Activated naive CD8-positive, alpha-beta T cell (primary cell): ENCODE measurements at regions not wholly inside any gene's neighbourhood (a gene's known extent, or its start where the extent isn't known, plus 50 kb on each side); places are given as distances from the start of the nearest gene placed in this dataset.

Source experiments
- H3K27ac Mint-ChIP-seq: one replicate; pipeline ENCODE4 v1.8.0; 2021; ENCODE audit warnings: mixed read lengths
- H3K27me3 Mint-ChIP-seq: one replicate; pipeline ENCODE4 v1.8.0; 2021; ENCODE audit warnings: mixed read lengths
- H3K36me3 Mint-ChIP-seq: one replicate; pipeline ENCODE4 v1.8.0; 2021; ENCODE audit warnings: mixed read lengths
- H3K4me1 Mint-ChIP-seq: one replicate; pipeline ENCODE4 v1.8.0; 2021; ENCODE audit warnings: low read depth, mixed read lengths
- H3K4me3 Mint-ChIP-seq: one replicate; pipeline ENCODE4 v1.8.0; 2021; ENCODE audit warnings: mild to moderate bottlenecking, mixed read lengths
- H3K9me3 Mint-ChIP-seq: one replicate; pipeline ENCODE4 v1.8.0; 2021; ENCODE audit warnings: low read depth, mixed read lengths

GRCh38 chr22:48548391-48548790 is 1279.3 kb downstream of the BRD1 start:
- H3K4me1 Mint-ChIP-seq = no peaks in the 10 kb centered on the region
- H3K36me3 Mint-ChIP-seq = no peaks in the 10 kb centered on the region

GRCh38 chr22:48547971-48548370 is 1279.7 kb downstream of the BRD1 start:
- Mint-ChIP-seq H3K27me3 (no peaks in the 10 kb centered on the region), H3K27ac (no peak overlapping the region), H3K4me3 (no peak overlapping the region), H3K4me1 (no peaks in the 10 kb centered on the region), H3K9me3 (no peaks in the 10 kb centered on the region), H3K36me3 (no peaks in the 10 kb centered on the region)

More at GRCh38 chr22:48548391-48548790, 1279.3 kb downstream of the BRD1 start:
- H3K27me3 Mint-ChIP-seq = no peaks in the 10 kb centered on the region
- H3K4me3 Mint-ChIP-seq = no peak overlapping the region
- no peak overlapping the region for H3K27ac Mint-ChIP-seq
- H3K9me3 Mint-ChIP-seq = no peaks in the 10 kb centered on the region

- Mint-ChIP-seq H3K27me3 (no peaks in the 10 kb centered on the region), H3K9me3 (no peaks in the 10 kb centered on the region), H3K4me3 (no peak overlapping the region), H3K27ac (no peak overlapping the region), H3K36me3 (no peaks in the 10 kb centered on the region), H3K4me1 (no peaks in the 10 kb centered on the region)
Measured at GRCh38 chr22:48546653-48547424, 1280.8 kb downstream of the BRD1 start.

- Mint-ChIP-seq H3K36me3 (no peaks in the 10 kb centered on the region), H3K4me3 (no peak overlapping the region), H3K4me1 (no peaks in the 10 kb centered on the region), H3K27me3 (no peaks in the 10 kb centered on the region), H3K9me3 (no peaks in the 10 kb centered on the region), H3K27ac (no peak overlapping the region)
Measured at GRCh38 chr22:48545987-48546386, 1281.7 kb downstream of the BRD1 start.

GRCh38 chr22:48541401-48542098 is 1286.1 kb downstream of the BRD1 start:
- H3K27me3 Mint-ChIP-seq = no peaks in the 10 kb centered on the region
- no peaks in the 10 kb centered on the region for H3K36me3 Mint-ChIP-seq
- no peaks in the 10 kb centered on the region for H3K4me1 Mint-ChIP-seq
- no peak overlapping the region for H3K4me3 Mint-ChIP-seq
- H3K27ac Mint-ChIP-seq = no peak overlapping the region
- no peaks in the 10 kb centered on the region for H3K9me3 Mint-ChIP-seq

GRCh38 chr22:48539261-48539660 is 1288.4 kb downstream of the BRD1 start:
- Mint-ChIP-seq H3K27me3 (no peaks in the 10 kb centered on the region), H3K9me3 (no peaks in the 10 kb centered on the region), H3K4me3 (no peak overlapping the region), H3K4me1 (no peaks in the 10 kb centered on the region), H3K36me3 (no peaks in the 10 kb centered on the region), H3K27ac (no peak overlapping the region)

GRCh38 chr22:48538291-48538820 is 1289.3 kb downstream of the BRD1 start:
- no peak overlapping the region for H3K27ac Mint-ChIP-seq
- H3K36me3 Mint-ChIP-seq = no peaks in the 10 kb centered on the region
- H3K9me3 Mint-ChIP-seq = no peaks in the 10 kb centered on the region
- no peaks in the 10 kb centered on the region for H3K4me1 Mint-ChIP-seq
- no peak overlapping the region for H3K4me3 Mint-ChIP-seq
- no peaks in the 10 kb centered on the region for H3K27me3 Mint-ChIP-seq

GRCh38 chr22:48537343-48537680 is 1290.4 kb downstream of the BRD1 start:
- H3K4me3 Mint-ChIP-seq = no peak overlapping the region
- H3K9me3 Mint-ChIP-seq = no peaks in the 10 kb centered on the region
- no peaks in the 10 kb centered on the region for H3K36me3 Mint-ChIP-seq
- H3K4me1 Mint-ChIP-seq = no peaks in the 10 kb centered on the region
- H3K27me3 Mint-ChIP-seq = no peaks in the 10 kb centered on the region
- no peak overlapping the region for H3K27ac Mint-ChIP-seq

GRCh38 chr22:48536541-48537342 is 1290.9 kb downstream of the BRD1 start:
- H3K9me3 Mint-ChIP-seq = no peaks in the 10 kb centered on the region
- no peaks in the 10 kb centered on the region for H3K4me1 Mint-ChIP-seq
- H3K4me3 Mint-ChIP-seq = no peak overlapping the region
- H3K36me3 Mint-ChIP-seq = no peaks in the 10 kb centered on the region
- no peaks in the 10 kb centered on the region for H3K27me3 Mint-ChIP-seq
- no peak overlapping the region for H3K27ac Mint-ChIP-seq

GRCh38 chr22:48535868-48536540 is 1291.7 kb downstream of the BRD1 start:
- no peaks in the 10 kb centered on the region for H3K27me3 Mint-ChIP-seq
- no peaks in the 10 kb centered on the region for H3K9me3 Mint-ChIP-seq
- H3K4me1 Mint-ChIP-seq = no peaks in the 10 kb centered on the region
- no peak overlapping the region for H3K27ac Mint-ChIP-seq
- H3K36me3 Mint-ChIP-seq = no peaks in the 10 kb centered on the region
- H3K4me3 Mint-ChIP-seq = no peak overlapping the region

- no peaks in the 10 kb centered on the region for H3K36me3 Mint-ChIP-seq
- H3K27me3 Mint-ChIP-seq = no peaks in the 10 kb centered on the region
- no peak overlapping the region for H3K27ac Mint-ChIP-seq
- no peaks in the 10 kb centered on the region for H3K9me3 Mint-ChIP-seq
- no peak overlapping the region for H3K4me3 Mint-ChIP-seq
- no peaks in the 10 kb centered on the region for H3K4me1 Mint-ChIP-seq
Measured at GRCh38 chr22:48534395-48534958, 1293.2 kb downstream of the BRD1 start.

GRCh38 chr22:48532986-48533385 is 1294.7 kb downstream of the BRD1 start:
- no peak overlapping the region for H3K4me3 Mint-ChIP-seq
- H3K27me3 Mint-ChIP-seq = no peaks in the 10 kb centered on the region
- H3K4me1 Mint-ChIP-seq = no peaks in the 10 kb centered on the region
- no peaks in the 10 kb centered on the region for H3K9me3 Mint-ChIP-seq
- H3K27ac Mint-ChIP-seq = no peak overlapping the region
- H3K36me3 Mint-ChIP-seq = no peaks in the 10 kb centered on the region

GRCh38 chr22:48531761-48532435 is 1295.8 kb downstream of the BRD1 start:
- no peaks in the 10 kb centered on the region for H3K36me3 Mint-ChIP-seq
- no peak overlapping the region for H3K4me3 Mint-ChIP-seq
- H3K27ac Mint-ChIP-seq = no peak overlapping the region
- H3K9me3 Mint-ChIP-seq = no peaks in the 10 kb centered on the region
- H3K4me1 Mint-ChIP-seq = no peaks in the 10 kb centered on the region
- no peaks in the 10 kb centered on the region for H3K27me3 Mint-ChIP-seq

GRCh38 chr22:48531108-48531507 is 1296.6 kb downstream of the BRD1 start:
- no peaks in the 10 kb centered on the region for H3K27me3 Mint-ChIP-seq
- no peaks in the 10 kb centered on the region for H3K4me1 Mint-ChIP-seq
- H3K27ac Mint-ChIP-seq = no peak overlapping the region
- no peak overlapping the region for H3K4me3 Mint-ChIP-seq
- no peaks in the 10 kb centered on the region for H3K36me3 Mint-ChIP-seq
- no peaks in the 10 kb centered on the region for H3K9me3 Mint-ChIP-seq
